ENCODE measurements at regions not wholly inside any gene's neighbourhood (a gene's known extent, or its start where the extent isn't known, plus 50 kb on each side); places are given as distances from the start of the nearest gene placed in this dataset.

- ChIA-PET POLR2A (no interaction called here), CTCF (no interaction called here)
- H2AFZ ChIP-seq (ENCODE audit: low read depth), result no peak overlapping the region
- WGBS (ENCODE audit: low lambda C conversion rate), result 0% methylated on average over 1 of the region's 1 CpG
- H3K27me3 ChIP-seq (ENCODE audit: insufficient read depth), result no peaks in the 10 kb centered on the region
- H3K4me2 ChIP-seq, result no peak overlapping the region
- H3F3A ChIP-seq (replicated peaks; ENCODE audit: insufficient read depth), result no peaks in the 10 kb centered on the region
- H3K79me2 ChIP-seq (ENCODE audit: insufficient read depth), result no peaks in the 10 kb centered on the region
- no peaks in the 10 kb centered on the region for H4K20me1 ChIP-seq (ENCODE audit: insufficient read depth)
- no peaks in the 10 kb centered on the region for H3K9me2 ChIP-seq
- TF ChIP-seq MEF2A (IDR thresholded peaks at IDR 0.05; ENCODE audit: borderline replicate concordance, low read depth), result no peak
- no peak for TF ChIP-seq TEAD4 (IDR thresholded peaks at IDR 0.05; ENCODE audit: borderline replicate concordance, insufficient read depth)
- no peak for TF ChIP-seq NFIC (IDR thresholded peaks at IDR 0.05; ENCODE audit: borderline replicate concordance)
- TF ChIP-seq TAF1 (IDR thresholded peaks at IDR 0.05; ENCODE audit: borderline replicate concordance, low read depth, low read length), result no peak
- no peak for TF ChIP-seq USF1 (IDR thresholded peaks at IDR 0.05; ENCODE audit: borderline replicate concordance, low read depth)
- no peak for TF ChIP-seq GATA2 (CRISPR knock-in tag; IDR thresholded peaks at IDR 0.05)
- TF ChIP-seq JUND (IDR thresholded peaks at IDR 0.05), result no peak
- TF ChIP-seq EP300 (IDR thresholded peaks at IDR 0.05; ENCODE audit: borderline replicate concordance in 1 of 2, low read depth in 1 of 2, low read length in 1 of 2), result no peak
- no peak for TF ChIP-seq ELF1 (IDR thresholded peaks at IDR 0.05)
- H3K27ac ChIP-seq (ENCODE audit: low read depth in 2 of 2, low read length in 1 of 2), result no peak overlapping the region
- H3K4me1 ChIP-seq (ENCODE audit: control insufficient read depth in 1 of 2, insufficient read depth in 2 of 2, low read depth in 1 of 2, low read length in 1 of 2), result no peaks in the 10 kb centered on the region
- H3K9ac ChIP-seq, result no peak overlapping the region
- no peak overlapping the region for H3K4me3 ChIP-seq (ENCODE audit: low read depth in 2 of 2, low read length in 1 of 2)
- no peaks in the 10 kb centered on the region for H3K9me3 ChIP-seq
- H3K36me3 ChIP-seq (replicated peaks in 1 of 2; ENCODE audit: control insufficient read depth in 1 of 2, insufficient read depth in 2 of 2, low read length in 1 of 2), result no peaks in the 10 kb centered on the region
- DNase-seq, result no peak
Observed at GRCh38 chr11:39807904-39808303, 1651.5 kb downstream of the LRRC4C start.

- ChIA-PET POLR2A (no interaction called here), CTCF (no interaction called here)
- no peaks in the 10 kb centered on the region for H3K9me3 ChIP-seq
- no peaks in the 10 kb centered on the region for H3F3A ChIP-seq (replicated peaks; ENCODE audit: insufficient read depth)
- 0% methylated on average over 1 of the region's 1 CpG for WGBS (ENCODE audit: low lambda C conversion rate)
- TF ChIP-seq MEF2A (IDR thresholded peaks at IDR 0.05; ENCODE audit: borderline replicate concordance, low read depth) (no peak), RAD21 (IDR thresholded peaks at IDR 0.05; ENCODE audit: low read length) (no peak), EP300 (IDR thresholded peaks at IDR 0.05; ENCODE audit: borderline replicate concordance in 1 of 2, low read depth in 1 of 2, low read length in 1 of 2) (no peak), PBX3 (IDR thresholded peaks at IDR 0.05) (no peak), FOSL2 (IDR thresholded peaks at IDR 0.05; ENCODE audit: borderline replicate concordance, low read depth) (no peak), SMC3 (IDR thresholded peaks at IDR 0.05; ENCODE audit: low read depth, low read length) (no peak), NRF1 (IDR thresholded peaks at IDR 0.05; ENCODE audit: low read depth, low read length) (no peak)
- H3K9me2 ChIP-seq, result no peaks in the 10 kb centered on the region
- no peaks in the 10 kb centered on the region for H4K20me1 ChIP-seq (ENCODE audit: insufficient read depth)
- H3K4me1 ChIP-seq (ENCODE audit: control insufficient read depth in 1 of 2, insufficient read depth in 2 of 2, low read depth in 1 of 2, low read length in 1 of 2), result no peaks in the 10 kb centered on the region
- no peak overlapping the region for H3K9ac ChIP-seq
- no peaks in the 10 kb centered on the region for H3K27me3 ChIP-seq (ENCODE audit: insufficient read depth)
- no peak overlapping the region for H3K4me2 ChIP-seq
- DNase-seq, result no peak
- H3K79me2 ChIP-seq (ENCODE audit: insufficient read depth), result no peaks in the 10 kb centered on the region
- H3K36me3 ChIP-seq (replicated peaks in 1 of 2; ENCODE audit: control insufficient read depth in 1 of 2, insufficient read depth in 2 of 2, low read length in 1 of 2), result no peaks in the 10 kb centered on the region
- H2AFZ ChIP-seq (ENCODE audit: low read depth), result no peak overlapping the region
- no peak overlapping the region for H3K27ac ChIP-seq (ENCODE audit: low read depth in 2 of 2, low read length in 1 of 2)
- no peak overlapping the region for H3K4me3 ChIP-seq (ENCODE audit: low read depth in 2 of 2, low read length in 1 of 2)
Observed at GRCh38 chr11:39806652-39807051, 1652.8 kb downstream of the LRRC4C start.

Data from SK-N-SH (cell line).